ENCODE measurements at regions not wholly inside any gene's neighbourhood (a gene's known extent, or its start where the extent isn't known, plus 50 kb on each side); places are given as distances from the start of the nearest gene placed in this dataset.
A peak's percentile ranks its signal among the peaks of the same experiment; 100 is the strongest.
"Not testable (repeated sequence)": the region's sequence is repeated elsewhere in the genome, so short reads cannot be mapped to it uniquely, and the experiment has no call there.

- no peak overlapping the region for H3K4me3 ChIP-seq (ENCODE audit: control insufficient read depth, low read depth, low read length)
- DNase-seq (ENCODE audit: low read depth): peak; percentile 35
- TF ChIP-seq, protein P1, sequence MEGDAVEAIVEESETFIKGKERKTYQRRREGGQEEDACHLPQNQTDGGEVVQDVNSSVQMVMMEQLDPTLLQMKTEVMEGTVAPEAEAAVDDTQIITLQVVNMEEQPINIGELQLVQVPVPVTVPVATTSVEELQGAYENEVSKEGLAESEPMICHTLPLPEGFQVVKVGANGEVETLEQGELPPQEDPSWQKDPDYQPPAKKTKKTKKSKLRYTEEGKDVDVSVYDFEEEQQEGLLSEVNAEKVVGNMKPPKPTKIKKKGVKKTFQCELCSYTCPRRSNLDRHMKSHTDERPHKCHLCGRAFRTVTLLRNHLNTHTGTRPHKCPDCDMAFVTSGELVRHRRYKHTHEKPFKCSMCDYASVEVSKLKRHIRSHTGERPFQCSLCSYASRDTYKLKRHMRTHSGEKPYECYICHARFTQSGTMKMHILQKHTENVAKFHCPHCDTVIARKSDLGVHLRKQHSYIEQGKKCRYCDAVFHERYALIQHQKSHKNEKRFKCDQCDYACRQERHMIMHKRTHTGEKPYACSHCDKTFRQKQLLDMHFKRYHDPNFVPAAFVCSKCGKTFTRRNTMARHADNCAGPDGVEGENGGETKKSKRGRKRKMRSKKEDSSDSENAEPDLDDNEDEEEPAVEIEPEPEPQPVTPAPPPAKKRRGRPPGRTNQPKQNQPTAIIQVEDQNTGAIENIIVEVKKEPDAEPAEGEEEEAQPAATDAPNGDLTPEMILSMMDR (IDR thresholded peaks at IDR 0.05; ENCODE audit: control insufficient read depth, insufficient read depth, low read depth, low read length, missing control alignments): no peak
These were observed 202.9 kb upstream of the SLC7A11 start for GRCh38 chr4:138445098-138445497.

- no peak for DNase-seq (ENCODE audit: low read depth)
- H3K4me3 ChIP-seq (ENCODE audit: control insufficient read depth, low read depth, low read length): no peak overlapping the region
- TF ChIP-seq, protein P1 (IDR thresholded peaks at IDR 0.05; ENCODE audit: control insufficient read depth, insufficient read depth, low read depth, low read length, missing control alignments): no peak
These were observed 202.1 kb upstream of the SLC7A11 start for GRCh38 chr4:138444260-138444659.

GRCh38 chr4:138439143-138439581 is 197.0 kb upstream of the SLC7A11 start:
- H3K4me3 ChIP-seq (ENCODE audit: control insufficient read depth, low read depth, low read length): no peak overlapping the region
- DNase-seq (ENCODE audit: low read depth): no peak
- TF ChIP-seq, protein P1 (IDR thresholded peaks at IDR 0.05; ENCODE audit: control insufficient read depth, insufficient read depth, low read depth, low read length, missing control alignments): no peak

- TF ChIP-seq, protein P1 (IDR thresholded peaks at IDR 0.05; ENCODE audit: control insufficient read depth, insufficient read depth, low read depth, low read length, missing control alignments): no peak
- no peak overlapping the region for H3K4me3 ChIP-seq (ENCODE audit: control insufficient read depth, low read depth, low read length)
- DNase-seq (ENCODE audit: low read depth): no peak
These were observed 196.5 kb upstream of the SLC7A11 start for GRCh38 chr4:138438608-138439007.

DNA sequence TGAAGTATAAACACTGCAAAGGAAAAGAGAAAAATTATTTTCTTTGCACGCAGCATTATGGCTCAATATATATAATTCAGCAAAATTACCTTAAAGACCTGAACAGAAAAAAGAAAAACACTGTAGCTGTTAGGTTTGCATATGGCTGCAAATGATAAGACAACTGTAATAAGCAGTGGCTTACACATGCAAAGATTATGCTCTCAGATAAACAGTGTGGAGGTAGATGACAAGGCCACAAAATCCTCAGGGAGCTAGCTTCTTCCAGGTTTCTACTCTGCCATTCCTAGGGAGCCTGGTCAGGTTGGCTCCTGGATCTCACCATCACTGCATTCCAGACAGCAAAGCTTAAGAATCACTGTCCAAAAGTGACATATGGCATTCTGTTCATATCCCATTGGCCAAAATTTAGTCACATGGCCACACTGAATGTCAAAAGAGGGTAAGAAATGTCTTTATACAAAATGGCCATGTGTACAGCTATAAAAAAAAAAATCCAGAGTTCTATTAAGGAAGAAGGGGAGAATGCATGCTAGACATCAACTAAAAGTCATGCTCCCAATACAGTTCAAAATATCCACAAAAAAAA is 195.2 kb upstream of the SLC7A11 start:
- no peak overlapping the region for H3K4me3 ChIP-seq (ENCODE audit: control insufficient read depth, low read depth, low read length)
- no peak for DNase-seq (ENCODE audit: low read depth)
- TF ChIP-seq, protein P1 (IDR thresholded peaks at IDR 0.05; ENCODE audit: control insufficient read depth, insufficient read depth, low read depth, low read length, missing control alignments): no peak

GRCh38 chr4:138435733-138436132 is 193.6 kb upstream of the SLC7A11 start:
- not testable (repeated sequence) for DNase-seq (ENCODE audit: low read depth); H3K4me3 ChIP-seq (ENCODE audit: control insufficient read depth, low read depth, low read length)

DNA sequence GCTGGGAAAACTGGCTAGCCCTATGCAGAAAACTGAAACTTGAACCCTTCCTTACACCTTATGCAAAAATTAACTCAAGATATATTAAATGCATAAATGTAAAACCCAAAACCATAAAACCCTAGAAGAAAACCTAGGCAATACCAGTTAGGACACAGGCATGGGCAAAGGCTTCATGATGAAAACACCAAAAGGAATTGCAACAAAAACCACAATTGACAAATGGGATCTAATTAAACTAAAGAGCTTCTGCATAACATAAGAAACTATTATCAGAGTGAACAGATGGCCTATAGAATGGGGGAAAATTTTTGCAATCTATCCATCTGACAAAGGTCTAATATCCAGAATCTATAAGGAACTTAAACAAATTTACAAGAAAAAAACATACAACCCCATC is 192.9 kb upstream of the SLC7A11 start:
- not testable (repeated sequence) for DNase-seq (ENCODE audit: low read depth)

GRCh38 chr4:138428611-138429010 is 186.5 kb upstream of the SLC7A11 start:
- no peak overlapping the region for H3K4me3 ChIP-seq (ENCODE audit: control insufficient read depth, low read depth, low read length)
- DNase-seq (ENCODE audit: low read depth): no peak
- TF ChIP-seq, protein P1 (IDR thresholded peaks at IDR 0.05; ENCODE audit: control insufficient read depth, insufficient read depth, low read depth, low read length, missing control alignments): no peak

More for the DNA sequence above, 192.9 kb upstream of the SLC7A11 start:
- H3K4me3 ChIP-seq (ENCODE audit: control insufficient read depth, low read depth, low read length): not testable (repeated sequence)

Data from AG09309 (cell line).